ENCODE measurements at regions not wholly inside any gene's neighbourhood (a gene's known extent, or its start where the extent isn't known, plus 50 kb on each side); places are given as distances from the start of the nearest gene placed in this dataset.

DNA sequence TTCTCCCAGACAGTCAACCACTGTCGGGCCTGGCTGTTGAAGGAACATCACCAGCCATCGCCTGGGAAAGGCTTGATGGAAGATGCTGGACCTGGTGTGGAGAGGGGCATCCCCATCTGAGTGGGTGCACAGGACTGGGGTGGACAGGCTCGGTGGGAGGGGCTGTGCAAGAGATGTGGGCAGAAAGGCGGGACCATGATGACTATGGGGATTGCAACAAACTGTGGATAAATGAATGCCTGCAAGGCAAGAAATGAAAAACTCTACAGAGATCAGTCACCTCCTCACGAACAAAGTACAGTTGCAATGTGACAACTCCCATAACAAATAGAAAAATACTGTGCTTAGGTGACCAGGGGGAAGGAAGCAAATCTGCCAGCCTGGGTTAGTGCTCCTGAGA, 171.9 kb upstream of the GPR12 start:
- DNase-seq (ENCODE audit: low spot score): no peak

DNA sequence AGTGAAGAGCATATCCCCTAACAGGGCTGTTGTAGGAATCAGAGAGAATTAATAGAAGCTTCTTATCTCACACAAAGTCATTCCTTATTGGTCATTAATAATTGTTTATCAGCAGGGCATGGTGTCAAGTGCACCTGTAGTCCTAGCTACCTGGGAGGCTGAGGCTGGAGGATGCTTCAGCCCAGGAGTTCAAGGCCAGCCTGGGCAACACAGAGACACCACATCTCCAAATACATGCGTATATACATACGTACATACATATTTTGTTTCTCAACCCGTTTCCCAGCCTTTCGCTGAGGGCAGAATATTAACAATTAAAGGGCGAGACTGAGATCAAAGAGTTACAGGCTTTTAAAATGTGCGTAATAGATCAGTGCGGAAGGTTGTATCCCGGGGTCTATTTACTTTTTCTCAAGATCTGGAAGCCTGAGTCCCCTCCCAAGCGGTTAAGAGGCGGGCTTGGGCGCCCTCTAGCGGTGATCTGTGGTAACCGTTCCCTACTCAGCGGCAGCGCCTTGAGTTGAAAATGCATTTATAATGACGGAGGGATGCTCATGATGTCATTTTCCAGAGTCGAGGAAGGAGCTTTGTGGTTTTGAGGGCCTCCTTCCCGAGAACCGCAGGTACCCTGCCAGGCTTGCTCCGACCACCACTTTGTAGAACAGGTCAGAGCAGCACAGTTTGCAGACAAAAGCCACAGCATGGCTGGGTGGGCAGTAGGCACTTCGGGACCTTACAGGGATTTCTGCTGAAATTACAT, 169.6 kb upstream of the GPR12 start:
- DNase-seq (ENCODE audit: low spot score): peak; percentile 67

DNA sequence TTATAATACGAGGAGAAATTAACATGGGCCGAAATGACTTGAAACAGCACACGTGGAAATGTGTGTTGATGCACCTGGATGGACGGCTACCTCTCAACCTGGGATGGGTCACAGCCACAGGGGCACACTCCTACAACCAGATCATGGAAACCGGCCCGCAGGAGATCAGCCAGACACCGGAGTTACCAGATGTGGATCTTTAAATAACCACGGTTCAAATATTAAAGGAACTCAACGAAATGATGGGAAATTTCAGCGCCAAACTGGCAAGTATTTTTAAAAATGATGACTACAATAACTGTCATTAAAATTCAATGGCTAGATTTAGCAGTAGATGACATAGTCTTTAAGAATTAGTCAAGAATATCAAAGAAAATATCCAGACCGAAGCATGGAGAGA, 166.9 kb upstream of the GPR12 start:
- DNase-seq (ENCODE audit: low spot score): no peak

DNA sequence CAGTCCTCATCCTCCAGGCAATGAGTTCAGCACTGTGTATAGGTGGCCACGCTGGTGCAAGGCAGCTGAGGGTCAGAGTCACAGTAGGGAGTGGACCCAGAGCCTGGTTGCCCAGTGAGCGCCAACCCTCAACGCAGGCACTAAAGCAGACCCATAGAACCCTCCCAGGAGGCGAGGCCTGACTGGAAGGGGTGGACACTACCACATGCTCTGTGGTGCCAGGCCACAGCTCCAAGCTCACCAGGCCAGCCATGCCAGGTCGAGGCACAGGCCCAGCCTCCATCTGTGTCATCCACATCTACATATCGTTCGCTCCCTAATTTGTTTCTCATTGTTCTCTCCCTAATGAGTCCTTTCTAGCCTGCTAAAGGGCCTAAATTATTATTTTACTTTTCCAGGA, 165.8 kb upstream of the GPR12 start:
- DNase-seq (ENCODE audit: low spot score): no peak

DNA sequence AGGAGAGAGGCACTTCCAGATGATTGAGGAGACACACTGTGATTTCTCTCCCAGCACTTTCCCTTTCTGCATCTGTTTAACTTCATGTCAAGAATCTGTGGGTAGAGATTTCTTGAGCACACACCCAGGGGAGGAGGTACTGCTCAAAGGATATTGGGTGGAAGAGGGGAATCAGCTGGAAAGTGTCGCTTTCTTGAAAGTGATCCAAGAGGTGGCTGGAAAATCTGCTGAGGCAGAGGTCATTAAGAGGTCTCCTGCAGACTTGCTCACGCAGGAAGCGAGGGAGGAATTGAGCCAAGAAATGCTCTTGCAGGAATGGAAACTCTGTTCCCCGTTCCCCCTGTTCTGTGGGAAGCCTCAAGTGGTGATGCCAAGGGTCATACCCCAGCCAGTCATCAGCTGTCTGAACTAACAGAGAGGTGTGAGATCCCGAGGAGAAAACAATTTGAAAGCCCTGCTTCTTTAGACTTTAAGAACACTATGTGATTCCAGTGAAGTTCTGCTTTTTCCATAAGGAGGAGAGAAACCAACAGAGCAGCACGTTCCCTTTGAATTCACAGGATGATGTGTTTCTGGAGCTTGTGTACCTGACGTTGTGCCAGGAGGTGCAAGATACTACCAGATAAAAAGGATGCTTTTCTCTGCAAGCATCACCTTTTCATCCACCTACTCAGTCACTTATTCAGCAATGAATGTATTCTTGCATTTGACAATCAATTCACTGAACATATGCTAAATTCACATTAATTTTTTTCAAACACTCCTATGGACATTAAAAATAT, 163.4 kb upstream of the GPR12 start:
- no peak for DNase-seq (ENCODE audit: low spot score)

DNA sequence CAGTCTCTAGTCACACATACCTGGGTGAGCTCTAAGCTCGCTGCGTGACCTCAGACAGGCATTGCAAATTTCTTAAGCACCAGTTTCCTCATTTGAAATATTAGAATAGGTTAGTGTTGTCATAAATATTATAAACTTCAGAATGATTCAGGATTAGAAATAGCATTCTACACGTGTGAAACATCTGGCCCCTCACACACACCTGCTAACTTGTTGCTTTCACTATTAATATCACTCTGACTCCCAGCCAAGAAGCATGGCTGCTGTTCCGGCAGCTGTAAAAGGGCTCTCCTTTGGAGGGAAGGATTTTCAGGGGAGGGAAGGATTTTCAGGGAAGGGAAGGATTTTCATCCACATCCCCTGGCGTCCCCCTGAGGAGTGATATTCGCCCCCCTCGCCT, 161.3 kb upstream of the GPR12 start:
- DNase-seq (ENCODE audit: low spot score): no peak

DNA sequence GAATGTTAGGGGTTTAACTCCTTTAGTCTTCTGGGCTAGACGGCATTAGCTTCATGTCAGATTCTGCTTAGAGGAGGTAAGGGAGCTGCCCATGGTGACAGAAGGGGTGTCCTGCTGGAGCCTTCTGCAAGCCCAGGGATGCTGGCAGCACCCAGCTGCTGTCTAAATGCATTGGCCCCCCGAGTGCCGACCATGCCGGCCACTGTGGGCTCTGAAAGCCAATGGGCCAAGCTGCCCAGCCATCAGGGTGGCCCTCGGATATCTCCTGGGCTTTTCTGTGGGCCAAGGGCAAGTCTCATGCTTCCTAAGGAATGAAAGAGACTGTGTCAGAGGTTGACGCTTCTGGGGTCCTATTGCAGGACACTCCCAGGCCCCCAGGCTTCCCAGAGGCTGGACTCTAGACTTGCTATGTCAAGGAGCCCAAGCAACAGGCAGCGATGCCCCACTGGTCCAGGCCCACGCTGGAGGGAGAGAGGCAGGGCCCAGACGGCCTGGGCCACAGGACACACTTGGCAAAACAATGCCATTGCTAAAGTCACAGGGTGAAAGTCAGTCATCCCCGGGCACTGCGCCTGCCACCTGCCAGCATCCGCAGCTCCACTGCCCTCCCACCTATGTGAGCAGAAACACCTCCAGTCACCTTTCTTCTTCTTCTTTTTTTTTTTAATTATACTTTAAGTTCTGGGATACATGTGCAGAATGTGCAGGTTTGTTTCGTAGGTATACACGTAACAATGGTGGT, 160.2 kb upstream of the GPR12 start:
- no peak for DNase-seq (ENCODE audit: low spot score)

DNA sequence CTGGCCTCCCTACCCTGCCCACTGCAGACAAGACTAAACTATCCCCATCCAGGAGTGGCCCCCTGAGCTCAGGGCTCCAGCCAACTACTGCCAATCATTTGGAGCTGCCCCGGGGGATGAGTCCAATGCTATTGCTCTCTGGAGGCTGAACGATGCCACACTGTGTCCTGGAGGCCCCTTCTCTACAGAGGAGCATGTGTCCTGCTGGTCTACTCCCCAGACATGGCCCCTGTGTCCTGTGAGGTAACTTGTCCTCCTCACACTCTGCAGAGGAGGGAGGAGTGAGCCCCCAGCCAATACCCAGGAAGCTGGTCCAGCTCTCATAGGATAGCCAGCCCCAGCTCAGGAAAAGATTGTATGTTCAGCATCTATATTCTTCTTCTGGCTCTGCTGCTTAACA, 159.1 kb upstream of the GPR12 start:
- no peak for DNase-seq (ENCODE audit: low spot score)

DNA sequence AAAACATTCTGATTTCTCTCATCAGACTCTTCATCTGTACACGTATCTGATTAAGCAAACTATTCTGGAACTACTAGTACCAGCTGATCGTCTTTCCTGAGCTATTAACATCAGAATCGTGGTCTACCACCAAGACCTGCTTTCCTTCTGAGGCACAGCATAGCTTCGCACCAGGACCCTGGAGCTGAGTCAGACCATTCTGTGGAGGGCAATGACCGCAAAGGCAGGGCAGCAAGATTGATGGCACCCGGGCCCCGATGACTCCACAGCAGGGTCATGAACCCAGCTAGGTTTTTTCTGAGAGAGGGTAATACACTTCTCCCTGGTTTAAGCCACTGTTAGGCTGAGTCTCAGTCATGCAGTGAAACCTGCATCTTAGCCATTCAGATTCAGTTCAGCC, 158.7 kb upstream of the GPR12 start:
- no peak for DNase-seq (ENCODE audit: low spot score)

DNA sequence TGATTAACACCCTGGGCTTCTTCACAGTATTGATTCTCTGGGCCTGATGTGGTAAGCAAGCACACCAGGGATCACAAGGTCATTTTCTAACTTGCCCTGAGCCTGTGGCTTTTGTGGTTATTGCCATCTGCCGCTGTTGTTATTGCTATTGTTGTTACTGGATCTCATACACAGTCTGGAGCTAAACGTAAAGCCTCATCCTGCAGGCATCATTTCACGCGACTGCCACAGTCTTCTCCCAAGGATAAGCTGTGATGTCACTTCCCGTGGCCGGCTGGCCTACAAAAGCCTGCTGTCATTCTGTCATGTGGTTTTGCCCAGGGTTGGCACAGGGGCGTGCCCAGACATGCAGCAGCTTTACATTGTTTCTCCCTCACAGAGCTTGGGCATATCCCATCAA, 154.0 kb upstream of the GPR12 start:
- no peak for DNase-seq (ENCODE audit: low spot score)

DNA sequence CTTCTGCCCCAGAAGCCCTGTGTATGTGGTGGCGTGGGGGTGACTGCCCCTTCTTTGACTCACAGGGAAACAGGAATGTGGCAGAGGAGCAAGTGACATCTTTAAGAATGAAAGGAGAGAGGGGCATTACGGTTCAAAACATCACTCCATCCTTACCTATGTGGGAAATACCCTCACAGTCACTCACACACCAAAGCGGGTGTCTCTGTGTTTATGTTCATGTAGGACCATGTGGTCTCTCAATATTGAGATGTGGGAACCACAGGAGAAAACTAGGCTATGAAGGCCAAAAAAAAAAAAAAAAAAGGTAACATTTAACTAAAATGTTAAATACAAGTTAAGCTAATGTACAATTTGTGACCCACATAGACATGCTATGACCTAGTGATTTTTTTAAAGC, 153.6 kb upstream of the GPR12 start:
- DNase-seq (ENCODE audit: low spot score): no peak

DNA sequence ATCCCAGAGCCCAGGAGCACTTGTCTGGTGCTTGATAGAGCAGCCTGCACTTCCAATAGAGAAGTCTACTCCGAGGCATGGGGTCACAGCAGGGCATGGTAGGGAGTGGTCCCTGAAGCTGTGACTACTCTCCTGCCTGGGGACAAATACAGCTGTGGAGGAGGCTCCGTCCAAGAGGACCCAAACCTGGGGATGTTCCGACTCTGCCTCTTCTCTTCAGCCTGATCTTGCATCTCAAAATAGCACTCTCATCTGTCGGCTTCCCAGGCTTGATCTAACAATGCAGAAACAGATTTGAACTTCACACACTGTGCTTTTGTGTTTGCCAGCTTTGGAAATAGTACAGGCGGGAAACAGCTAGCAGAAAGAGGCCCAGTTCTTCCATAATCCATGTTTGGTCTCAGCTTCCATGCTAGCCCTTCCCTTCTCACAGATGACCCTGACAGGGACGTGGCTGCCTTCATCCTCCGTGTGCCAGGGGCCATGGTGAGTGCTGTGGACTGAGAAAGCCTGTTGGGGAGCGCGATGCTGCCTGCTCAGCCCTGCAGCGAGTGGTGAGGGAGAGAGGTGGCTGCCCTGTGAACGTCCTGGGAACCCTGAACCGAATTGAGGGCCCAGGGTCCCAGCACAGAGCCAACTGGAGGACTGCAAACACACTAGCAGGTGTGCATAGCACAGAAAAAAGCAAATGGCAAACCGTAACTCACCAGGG, 150.3 kb upstream of the GPR12 start:
- no peak for DNase-seq (ENCODE audit: low spot score)

DNA sequence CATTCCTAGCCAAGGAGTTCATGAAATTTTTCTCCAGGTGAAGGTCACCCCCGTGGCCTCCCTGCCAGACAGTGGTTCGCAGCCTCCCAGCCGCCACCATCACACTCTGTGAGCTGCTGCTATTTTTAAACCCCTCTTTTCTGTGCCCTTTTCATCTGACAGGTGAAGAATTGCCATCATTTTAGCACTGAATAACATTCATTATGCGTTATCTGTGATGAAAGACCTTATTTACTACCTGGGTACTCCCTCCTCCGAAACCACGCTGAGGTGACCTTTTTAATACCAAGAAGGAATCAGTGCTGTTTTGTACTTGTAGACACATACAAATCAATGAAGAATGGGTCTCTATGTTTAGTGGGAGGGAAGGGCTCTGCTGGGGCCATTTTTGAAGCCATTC, 148.9 kb upstream of the GPR12 start:
- no peak for DNase-seq (ENCODE audit: low spot score)

DNA sequence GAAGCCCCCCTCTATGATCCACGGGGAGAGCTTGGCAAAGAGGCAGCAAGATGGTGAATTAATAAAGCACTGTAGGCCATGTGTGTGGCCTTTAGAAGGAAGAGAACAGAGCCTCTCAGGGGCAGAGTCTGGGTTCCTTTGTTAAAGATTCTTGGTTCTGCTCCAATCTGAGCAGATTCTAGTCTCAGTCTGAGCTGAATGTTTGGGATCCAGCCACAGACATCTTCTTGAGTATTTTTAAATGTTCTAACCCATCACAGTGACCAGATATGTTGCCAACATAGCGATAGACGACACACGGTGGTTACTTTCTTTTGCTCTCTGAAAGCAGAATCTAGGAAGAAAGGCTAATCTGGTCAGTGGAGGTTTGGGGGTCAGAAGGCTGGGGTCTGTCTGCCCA, 147.5 kb upstream of the GPR12 start:
- DNase-seq (ENCODE audit: low spot score): no peak

DNA sequence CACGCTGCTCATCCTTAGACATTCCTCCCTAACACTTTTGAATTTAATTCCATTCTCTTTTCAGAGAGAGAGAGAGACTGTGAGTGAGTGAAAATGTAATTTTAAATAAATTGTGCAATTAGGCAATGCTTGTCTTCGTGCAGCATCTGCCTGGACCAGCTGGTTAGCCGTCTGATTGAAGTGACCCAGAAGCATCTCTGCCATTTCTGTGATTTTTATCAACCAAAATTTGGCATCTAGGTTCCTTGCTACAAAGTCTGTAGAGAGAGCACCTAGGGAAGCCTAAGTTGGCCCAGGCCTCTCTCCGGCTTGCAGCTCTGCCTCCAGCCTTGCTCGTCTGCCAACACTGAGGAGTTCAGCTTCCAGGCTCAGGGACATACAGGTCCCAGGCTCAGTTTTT, 138.6 kb upstream of the GPR12 start:
- DNase-seq (ENCODE audit: low spot score): no peak

DNA sequence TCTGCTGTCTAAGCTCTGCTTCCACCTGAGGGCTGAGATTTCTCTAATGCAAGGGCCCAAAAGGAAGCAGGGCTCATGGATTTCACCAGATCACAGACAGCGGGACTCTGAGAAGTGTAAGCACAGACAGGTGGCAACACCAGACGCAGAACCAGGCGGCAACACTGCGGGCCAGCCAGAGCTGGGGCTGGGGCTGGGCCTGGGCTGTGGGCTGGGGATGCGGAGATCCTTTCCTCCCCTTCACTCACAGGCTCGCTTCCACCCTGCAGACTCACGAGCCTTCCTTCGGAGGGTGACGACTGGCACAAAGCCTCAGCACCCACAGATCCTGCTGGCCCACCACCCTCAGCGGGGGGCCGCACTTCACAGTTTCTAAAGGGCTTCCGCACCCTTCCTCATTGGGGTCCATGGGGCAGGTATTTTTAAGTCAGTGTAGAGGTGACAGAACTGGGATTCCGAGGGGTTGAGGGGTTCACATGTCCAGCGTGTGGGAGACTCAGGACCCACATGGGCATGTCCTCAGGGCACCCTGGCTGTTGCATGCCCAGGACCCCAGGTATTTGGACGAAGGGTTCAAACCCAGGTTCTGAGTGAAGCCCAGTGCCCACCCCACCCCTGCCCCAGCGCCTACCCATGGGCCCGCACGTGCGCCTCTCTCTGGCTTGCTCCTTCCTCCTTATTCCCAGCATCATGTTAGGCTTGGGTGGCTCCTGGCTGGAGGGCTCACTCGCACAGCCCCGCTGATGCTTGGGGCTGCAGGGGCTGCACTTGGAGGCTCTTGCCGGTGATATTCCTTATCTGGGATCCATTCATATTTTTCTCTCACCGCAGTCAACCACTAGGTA, 137.3 kb upstream of the GPR12 start:
- no peak for DNase-seq (ENCODE audit: low spot score)

DNA sequence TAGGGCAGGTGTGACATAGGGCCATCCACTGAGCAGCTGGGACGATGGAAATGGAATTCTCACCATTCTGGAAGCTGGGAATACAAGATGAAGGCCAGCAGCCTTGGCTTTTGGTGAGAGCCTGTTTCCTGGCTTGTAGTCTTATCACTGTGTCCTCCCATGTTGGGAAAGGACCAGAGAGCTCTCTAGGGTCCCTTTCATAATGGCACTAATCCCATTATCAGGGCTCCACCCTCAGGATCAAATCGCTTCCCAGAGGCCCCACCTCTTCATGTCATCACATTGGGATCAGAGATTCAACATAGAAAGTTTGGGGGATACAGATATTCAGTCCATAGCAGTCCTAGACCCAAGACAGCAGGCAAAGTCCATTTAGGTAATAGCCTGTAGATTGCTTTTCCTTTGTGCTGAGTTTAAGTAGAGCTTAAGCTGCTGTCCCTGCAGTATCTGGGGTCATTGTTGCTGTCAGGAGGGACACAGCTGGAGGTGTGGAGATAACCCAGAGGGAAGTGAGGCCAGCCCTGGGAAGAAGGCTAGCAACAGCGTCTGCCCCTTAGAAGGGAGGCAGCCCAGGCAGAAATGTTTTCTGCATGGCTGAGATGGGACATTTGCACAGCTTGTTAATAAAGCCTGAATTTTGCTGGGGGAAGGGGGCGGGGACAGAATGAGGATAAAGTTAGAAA, 136.5 kb upstream of the GPR12 start:
- DNase-seq (ENCODE audit: low spot score): no peak

DNA sequence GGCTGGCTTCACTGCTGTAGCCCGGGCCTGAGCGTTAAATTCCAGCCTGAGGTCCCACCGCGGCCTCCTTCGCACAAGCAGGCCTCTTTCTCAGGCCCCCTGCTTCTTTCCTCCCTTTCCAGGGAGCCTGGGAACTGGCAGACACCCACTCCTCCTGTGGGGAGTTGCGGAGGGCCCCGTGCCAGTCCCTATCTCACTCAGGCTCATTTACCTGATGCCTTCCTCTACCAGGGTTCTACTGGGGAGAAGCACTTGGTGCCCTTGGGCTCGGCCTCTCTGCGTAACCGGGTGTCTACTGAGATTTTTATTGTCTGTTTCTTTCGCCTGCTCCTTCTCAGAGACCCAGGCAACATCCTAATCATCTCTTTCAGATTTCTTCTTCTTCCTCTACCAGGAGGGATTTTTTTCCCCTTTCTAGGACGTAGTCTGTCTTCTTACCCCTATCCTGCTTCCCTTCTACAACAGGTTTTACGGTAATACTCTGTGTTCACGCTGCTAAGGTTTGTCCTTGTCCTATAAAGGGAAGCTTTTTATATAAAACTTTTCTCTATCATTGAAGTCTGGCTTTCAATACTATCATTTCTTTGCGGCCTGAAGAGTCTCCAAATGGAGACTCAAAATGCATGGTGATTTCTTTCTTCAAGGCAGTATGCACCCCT, 135.4 kb upstream of the GPR12 start:
- no peak for DNase-seq (ENCODE audit: low spot score)

DNA sequence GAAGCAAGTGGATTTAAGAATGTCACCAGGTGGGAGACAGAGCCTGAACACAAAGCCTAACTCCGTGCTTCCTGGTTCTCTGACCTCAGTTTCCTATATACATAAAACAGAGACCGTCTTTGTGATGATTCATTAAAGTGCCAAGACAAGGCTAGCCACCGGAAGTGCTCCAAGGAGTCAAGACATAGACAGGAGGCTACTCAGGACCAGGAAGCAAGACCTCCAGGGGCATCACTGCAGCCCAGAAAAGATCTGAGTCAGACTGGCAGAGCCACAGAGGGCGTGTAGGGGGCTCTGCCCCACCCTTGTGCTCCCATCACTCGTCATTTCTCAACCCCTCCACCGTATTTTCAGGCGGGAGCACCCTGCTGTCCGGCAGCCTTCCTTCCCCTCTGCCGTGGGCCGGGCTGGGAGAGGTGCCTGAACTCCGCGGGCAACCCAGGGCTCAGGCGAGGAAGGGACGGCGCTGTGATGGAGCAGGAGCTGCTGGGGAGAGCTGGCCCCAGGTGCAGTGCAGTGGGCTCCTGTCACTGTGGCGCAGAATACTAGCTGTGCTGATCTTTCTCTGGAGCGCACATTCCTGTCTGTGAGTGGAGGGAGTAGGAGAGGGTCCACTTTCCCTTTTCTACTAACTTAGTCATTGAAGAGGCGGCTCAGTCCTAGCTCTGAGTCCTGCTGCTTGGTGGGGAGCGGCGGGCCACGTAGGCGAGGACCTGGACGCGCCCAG, 134.7 kb upstream of the GPR12 start:
- peak; percentile 91 for DNase-seq (ENCODE audit: low spot score)

DNA sequence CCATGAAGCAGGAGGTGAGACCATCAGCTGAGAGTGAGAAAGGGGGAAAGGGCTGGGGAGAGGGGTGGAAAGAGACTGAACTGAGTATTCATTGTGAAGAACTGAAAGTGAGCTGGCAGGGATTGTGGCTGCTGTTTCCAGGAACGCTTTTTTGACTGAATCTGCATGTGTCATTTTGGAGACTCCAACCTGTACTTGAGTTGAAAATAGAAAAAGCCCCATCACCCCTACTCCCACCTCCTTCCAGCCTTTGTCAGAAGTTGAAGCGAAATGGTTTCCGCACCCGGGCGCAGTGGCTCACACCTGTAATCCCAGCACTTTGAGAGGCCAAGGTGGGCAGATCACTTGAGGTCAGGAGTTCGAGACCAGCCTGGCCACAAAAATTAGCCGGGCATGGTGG, 128.0 kb upstream of the GPR12 start:
- no peak for DNase-seq (ENCODE audit: low spot score)

Measured in kidney capillary endothelial cell (primary cell).